Ishikawa (cell line): ENCODE measurements at regions not wholly inside any gene's neighbourhood (a gene's known extent, or its start where the extent isn't known, plus 50 kb on each side); places are given as distances from the start of the nearest gene placed in this dataset.

Experiments used
- EGR1 ChIP-seq: IDR thresholded peaks from 2 replicates; pipeline ENCODE4 v1.6.1; 2012
- EP300 ChIP-seq: IDR thresholded peaks from 2 replicates; pipeline ENCODE4 v1.6.1; 2012; ENCODE audit warnings: borderline replicate concordance
- MAX ChIP-seq: IDR thresholded peaks from 2 replicates; pipeline ENCODE4 v1.6.1; 2012
- RAD21 ChIP-seq: IDR thresholded peaks from 2 replicates; pipeline ENCODE4 v1.6.1; 2012; ENCODE audit warnings: low read depth
- REST ChIP-seq: IDR thresholded peaks from 2 replicates; pipeline ENCODE4 v1.6.1; 2012; ENCODE audit warnings: low read depth, mild to moderate bottlenecking
- TAF1 ChIP-seq: IDR thresholded peaks from 2 replicates; pipeline ENCODE4 v1.6.1; 2012; ENCODE audit warnings: low read depth, mild to moderate bottlenecking
- TEAD4 ChIP-seq: IDR thresholded peaks from 2 replicates; pipeline ENCODE4 v1.6.1; 2012
- USF1 ChIP-seq: IDR thresholded peaks from 2 replicates; pipeline ENCODE4 v1.6.1; 2012

GRCh38 chr11:134779179-134779578, 367.1 kb upstream of the B3GAT1 start:
- TF ChIP-seq TAF1 = no peak
- no peak for TF ChIP-seq USF1
- no peak for TF ChIP-seq REST
- no peak for TF ChIP-seq EGR1
- TF ChIP-seq RAD21 = no peak
- no peak for TF ChIP-seq MAX
- no peak for TF ChIP-seq TEAD4
- no peak for TF ChIP-seq EP300
